Heart right ventricle (tissue), 16 donors: ENCODE measurements at regions not wholly inside any gene's neighbourhood (a gene's known extent, or its start where the extent isn't known, plus 50 kb on each side); places are given as distances from the start of the nearest gene placed in this dataset.

Experiments
- ATAC-seq, 8 donors: fragments of 200-7000 bp; cut with Tn5 transposase; one replicate each; pipeline ENCODE4 v1.9.1; 2020; ENCODE audit warnings: mild to moderate bottlenecking in 8 of 8, moderate library complexity in 8 of 8, moderate number of reproducible peaks in 1 of 8
- DNase-seq, 2 donors: peaks; one replicate each; pipeline ENCODE4 v3.0.0-alpha.2; 2020
- H3K27ac ChIP-seq, 10 donors: fragments of 200-600 bp; sonication (generic) in 2 of 10; one replicate each; pipeline versions ENCODE4 v1.5.0 to v1.8.0; 2020 to 2022; ENCODE audit warnings: mild to moderate bottlenecking in 3 of 10
- H3K27me3 ChIP-seq, 7 donors: fragments of 200-600 bp; one replicate each; pipeline ENCODE4 v1.8.0; 2021 to 2022; ENCODE audit warnings: mild to moderate bottlenecking in 2 of 7
- H3K36me3 ChIP-seq, 9 donors: fragments of 200-600 bp; sonication (generic) in 1 of 9; one replicate each; pipeline versions ENCODE4 v1.5.0 to v1.8.0; 2020 to 2022; ENCODE audit warnings: mild to moderate bottlenecking in 2 of 9
- H3K4me1 ChIP-seq, 9 donors: fragments of 200-600 bp; sonication (generic) in 1 of 9; one replicate each; pipeline versions ENCODE4 v1.5.0 to v1.8.0; 2020 to 2022; ENCODE audit warnings: mild to moderate bottlenecking in 4 of 9
- H3K4me3 ChIP-seq, 10 donors: fragments of 200-600 bp; sonication (generic) in 2 of 10; one replicate each; pipeline versions ENCODE4 v1.5.0 to v1.8.0; 2020 to 2022; ENCODE audit warnings: mild to moderate bottlenecking in 7 of 10, moderate library complexity in 2 of 10
- H3K9me3 ChIP-seq, 11 donors: fragments of 200-600 bp in 10 of 11; sonication (generic) in 2 of 11; one replicate each; pipeline versions ENCODE4 v1.5.0 to v1.8.0; 2013 to 2022; ENCODE audit warnings: mild to moderate bottlenecking in 2 of 11, control low read depth in 1 of 11, moderate library complexity in 1 of 11
- WGBS, 2 donors: extraction: QIAGEN DNeasy Blood & Tissue Kit; methylation state at CpG; one replicate each; pipeline ENCODE4 v1.1.7; 2013; ENCODE audit warnings: inconsistent platforms in 1 of 2; 5-methylcytosine and 5-hydroxymethylcytosine counted together
- intact Hi-C, 10 donors: fragments of 100-400 bp; cut with DNase I; formaldehyde crosslinking; loops; one replicate each; pipeline versions ENCODE4 v1.11.1 to v1.14.2; 2022
- TF ChIP-seq, protein P1 (sequence below), 9 donors: fragments of 200-600 bp; sonication (generic) in 2 of 9; IDR thresholded peaks; one replicate each; pipeline versions ENCODE4 v1.5.0 to v1.8.0; 2021 to 2022; ENCODE audit warnings: antibody characterized with exemption in 9 of 9, mild to moderate bottlenecking in 5 of 9, moderate library complexity in 1 of 9
- donor health status: Arrhythmogenic right ventricular cardiomyopathy.
- donor health status: ischemic (EF 13 %, LVEDD 7.1; RV severe dilation, severe dysfunction).
- donor health status: healthy with polysubstance abuse.
- donor health status: DM: no; HTN: yes; CAD: no.
- donor health status: DM: no; HTN: no; CAD: no.
- donor health status: ischemic (EF 25% LVEDD 6.9; RV normal size, moderate dysfunction).
- donor health status: ischemic (EF 25% LVEDD 5.7; RV mildly dilated, moderate dysfunction).
- donor health status: healthy.
- donor health status: DM: yes; HTN: yes; CAD: no.
- donor health status: Ischemic cardiomyopathy.
- donor health status: ischemic (EF 35%, LVEDD 5.7; RV mildly dilated, moderate dysfunction).
- donor health status: nonischemic (EF 11% LVEDD 7.7; RV severe dilation, severe dysfunction).
- donor health status: DM: yes; HTN: yes; CAD: no.
- donor health status: PGD.
- donor health status: ischemic (EF 29% LVEDD 5.4; RV normal size, mild dysfunction).
- donor health status: nonischemic (EF 23%, LVEDD 6.1; RV moderate dilation, normal function).

DNA sequence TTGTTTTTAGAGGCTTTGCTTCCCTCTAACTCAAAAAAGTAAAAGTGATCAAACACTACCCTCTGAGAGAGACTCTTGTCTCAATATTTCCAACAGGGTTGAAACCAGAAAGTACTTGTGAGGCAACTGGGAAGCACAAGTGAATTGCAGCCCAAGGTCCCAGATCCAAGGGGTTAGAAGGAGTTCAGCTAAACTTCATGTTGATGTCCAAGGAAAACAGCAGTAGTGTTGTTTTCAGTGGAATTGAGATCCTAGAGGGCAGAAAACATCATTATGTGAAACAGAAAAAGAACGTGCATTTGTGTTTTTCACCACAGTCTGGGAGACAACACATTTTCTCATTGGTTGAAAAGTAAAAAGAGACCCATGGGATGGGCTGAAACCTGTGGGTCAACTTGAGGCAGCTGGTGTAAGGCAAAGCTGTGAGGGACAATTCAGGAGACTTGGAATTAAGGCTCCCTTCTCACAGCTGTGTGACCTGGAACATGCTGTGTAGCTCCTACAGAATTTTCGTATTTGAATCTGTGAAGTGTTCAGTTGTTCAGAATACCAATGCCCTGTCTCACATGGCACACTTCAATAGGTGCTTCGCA lies 508.3 kb downstream of the BMP2 start:
- Histone ChIP-seq H3K4me1 (no peaks in the 10 kb centered on the region), H3K27me3 (peaks cover 0 to 4% (median 0%) of the 10 kb centered on the region in 7 donors), H3K4me3 (no peak overlapping the region), H3K9me3 (no peaks in the 10 kb centered on the region), H3K36me3 (no peaks in the 10 kb centered on the region), H3K27ac (no peak overlapping the region)
- DNase-seq (no peak), ATAC-seq (peak in 1 of 8 donors; percentile 42)
- TF ChIP-seq, protein P1, sequence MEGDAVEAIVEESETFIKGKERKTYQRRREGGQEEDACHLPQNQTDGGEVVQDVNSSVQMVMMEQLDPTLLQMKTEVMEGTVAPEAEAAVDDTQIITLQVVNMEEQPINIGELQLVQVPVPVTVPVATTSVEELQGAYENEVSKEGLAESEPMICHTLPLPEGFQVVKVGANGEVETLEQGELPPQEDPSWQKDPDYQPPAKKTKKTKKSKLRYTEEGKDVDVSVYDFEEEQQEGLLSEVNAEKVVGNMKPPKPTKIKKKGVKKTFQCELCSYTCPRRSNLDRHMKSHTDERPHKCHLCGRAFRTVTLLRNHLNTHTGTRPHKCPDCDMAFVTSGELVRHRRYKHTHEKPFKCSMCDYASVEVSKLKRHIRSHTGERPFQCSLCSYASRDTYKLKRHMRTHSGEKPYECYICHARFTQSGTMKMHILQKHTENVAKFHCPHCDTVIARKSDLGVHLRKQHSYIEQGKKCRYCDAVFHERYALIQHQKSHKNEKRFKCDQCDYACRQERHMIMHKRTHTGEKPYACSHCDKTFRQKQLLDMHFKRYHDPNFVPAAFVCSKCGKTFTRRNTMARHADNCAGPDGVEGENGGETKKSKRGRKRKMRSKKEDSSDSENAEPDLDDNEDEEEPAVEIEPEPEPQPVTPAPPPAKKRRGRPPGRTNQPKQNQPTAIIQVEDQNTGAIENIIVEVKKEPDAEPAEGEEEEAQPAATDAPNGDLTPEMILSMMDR (IDR thresholded peaks at IDR 0.05), result no peak
- WGBS, 2 donors, result 67 to 78% methylated on average over 3 of the region's 3 CpGs
- intact Hi-C loops, result no loop called here

DNA sequence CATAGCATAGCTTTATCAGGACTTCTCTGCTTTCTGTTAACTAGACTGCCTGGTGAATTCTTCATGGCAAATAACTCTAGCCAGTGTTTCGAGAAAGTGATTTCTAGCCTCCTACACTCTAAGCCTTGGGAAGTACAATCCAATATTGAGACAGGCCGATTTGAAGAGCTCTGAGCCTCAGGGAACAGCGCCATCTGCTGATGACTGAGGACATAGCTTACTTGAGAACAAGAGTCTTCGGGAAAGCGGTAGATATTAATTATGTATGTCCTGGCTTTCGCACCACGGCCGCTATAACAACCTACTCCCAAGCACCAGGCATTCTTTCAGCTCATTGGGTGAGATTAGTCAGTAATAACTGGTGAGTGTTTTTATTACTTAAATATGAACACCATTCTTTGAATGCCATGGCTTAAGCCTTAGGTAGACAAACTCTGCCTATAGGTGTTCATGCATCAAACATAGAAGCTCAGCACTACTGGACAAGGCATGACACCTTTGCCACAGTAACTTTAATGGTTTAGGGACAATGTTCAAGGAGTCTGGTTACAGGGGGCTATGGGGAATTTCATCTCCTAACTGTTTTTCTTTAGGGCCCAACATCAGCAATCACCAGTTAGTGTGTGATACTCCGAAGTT lies 518.6 kb downstream of the BMP2 start:
- peak; percentile 52 to 76 for DNase-seq
- ATAC-seq, result peak; percentile 61 to 88 (median 78)
- peaks cover 0 to 10% (median 0%) of the 10 kb centered on the region in 7 donors for H3K27me3 ChIP-seq
- no peak overlapping the region for H3K4me3 ChIP-seq
- 20 to 22% methylated on average over 9 of the region's 9 CpGs for WGBS, 2 donors
- H3K36me3 ChIP-seq, result no peaks in the 10 kb centered on the region
- TF ChIP-seq, protein P1 (IDR thresholded peaks at IDR 0.05), result peak; percentile 58 to 90 (median 84)
- peaks cover 0 to 6% (median 0%) of the 10 kb centered on the region in 9 donors for H3K4me1 ChIP-seq
- no peaks in the 10 kb centered on the region for H3K9me3 ChIP-seq
- H3K27ac ChIP-seq, result no peak overlapping the region
- intact Hi-C loops, result loop anchor here (5.0 to 10.0 kb wide), 10 partner anchors 111 to 1141 kb away; partner anchors contain the start of gene BMP2 (in 2 of the 10)

DNA sequence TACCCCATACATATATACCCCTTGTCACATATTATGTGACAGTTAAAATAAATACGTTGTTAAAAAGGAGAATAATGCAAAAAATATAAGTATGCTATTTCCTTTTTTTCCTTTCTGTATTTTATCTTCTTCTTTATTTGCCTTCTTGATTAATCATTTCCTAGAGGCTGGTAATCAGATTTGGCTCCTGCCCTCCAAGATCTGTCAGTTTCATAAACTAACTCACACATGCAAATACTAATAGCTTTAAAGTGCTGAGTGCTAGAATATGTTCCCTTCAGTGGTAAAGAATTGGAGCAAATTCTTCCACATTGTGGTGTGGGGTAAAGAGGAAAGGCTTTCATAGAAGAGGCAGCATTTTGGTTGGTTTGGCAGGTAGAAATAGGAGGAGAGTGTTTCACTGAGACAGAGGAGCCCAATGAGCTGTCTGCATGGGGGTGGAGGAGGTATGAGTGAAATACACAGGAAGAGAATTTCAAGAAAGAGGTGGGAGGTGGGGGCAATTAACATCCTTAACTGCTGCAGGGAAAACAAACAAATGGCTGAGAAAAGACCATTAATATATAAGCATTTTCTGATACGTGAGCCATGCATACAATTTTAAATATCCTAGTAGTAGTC lies 523.9 kb downstream of the BMP2 start:
- Histone ChIP-seq H3K4me1 (no peaks in the 10 kb centered on the region), H3K27ac (no peak overlapping the region), H3K9me3 (no peaks in the 10 kb centered on the region), H3K36me3 (no peaks in the 10 kb centered on the region), H3K27me3 (peaks cover 0 to 5% (median 0%) of the 10 kb centered on the region in 7 donors), H3K4me3 (no peak overlapping the region)
- ATAC-seq (no peak), DNase-seq (no peak)
- WGBS, 2 donors, result 34 to 58% methylated on average over 2 of the region's 2 CpGs
- intact Hi-C loops, result loop anchor here in 1 of 10 donors (10.0 kb wide), 1 partner anchor 527 kb away; the partner anchor contains the start of gene BMP2
- TF ChIP-seq, protein P1 (IDR thresholded peaks at IDR 0.05), result no peak

GRCh38 chr20:7291946-7292345 lies 524.5 kb downstream of the BMP2 start:
- Histone ChIP-seq H3K27me3 (peaks cover 0 to 4% (median 0%) of the 10 kb centered on the region in 7 donors), H3K4me3 (no peak overlapping the region), H3K9me3 (no peaks in the 10 kb centered on the region), H3K36me3 (no peaks in the 10 kb centered on the region), H3K27ac (no peak overlapping the region), H3K4me1 (no peaks in the 10 kb centered on the region)
- DNase-seq, result no peak
- ATAC-seq, result no peak
- TF ChIP-seq, protein P1 (IDR thresholded peaks at IDR 0.05), result no peak
- intact Hi-C loops, result loop anchor here in 1 of 10 donors (10.0 kb wide), 1 partner anchor 527 kb away; the partner anchor contains the start of gene BMP2
